ENCODE measurements at regions not wholly inside any gene's neighbourhood (a gene's known extent, or its start where the extent isn't known, plus 50 kb on each side); places are given as distances from the start of the nearest gene placed in this dataset.

DNA sequence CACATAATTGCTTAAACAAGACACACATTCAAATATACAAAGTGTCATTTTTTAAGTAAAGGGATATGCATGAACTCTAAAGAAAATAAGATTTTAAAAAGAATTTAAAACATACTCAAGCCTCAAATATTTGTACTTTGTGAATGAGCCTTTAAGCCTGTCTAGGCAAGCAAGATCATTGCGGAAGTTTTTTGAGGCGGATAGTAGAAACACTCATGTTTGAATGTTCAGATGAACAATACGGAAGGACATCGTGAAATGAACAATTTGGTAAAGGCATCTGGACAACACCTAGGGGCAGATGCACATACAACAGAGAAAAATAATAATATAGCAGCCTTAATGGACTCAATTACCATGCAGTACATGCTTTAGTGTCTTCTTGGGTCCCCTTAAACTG is 928.9 kb downstream of the TFAP2A start:
- no peaks in the 10 kb centered on the region for H3K27me3 Mint-ChIP-seq (ENCODE audit: insufficient read depth)
- H3K4me1 Mint-ChIP-seq (ENCODE audit: low read depth): no peaks in the 10 kb centered on the region
- no peaks in the 10 kb centered on the region for H3K36me3 Mint-ChIP-seq (ENCODE audit: low read depth)
- no peak overlapping the region for H3K27ac Mint-ChIP-seq
- no peak overlapping the region for H3K4me3 Mint-ChIP-seq
- no peak for DNase-seq (ENCODE audit: low spot score)
- no peaks in the 10 kb centered on the region for H3K9me3 Mint-ChIP-seq
- intact Hi-C loops (cut with micrococcal nuclease): no loop called here

DNA sequence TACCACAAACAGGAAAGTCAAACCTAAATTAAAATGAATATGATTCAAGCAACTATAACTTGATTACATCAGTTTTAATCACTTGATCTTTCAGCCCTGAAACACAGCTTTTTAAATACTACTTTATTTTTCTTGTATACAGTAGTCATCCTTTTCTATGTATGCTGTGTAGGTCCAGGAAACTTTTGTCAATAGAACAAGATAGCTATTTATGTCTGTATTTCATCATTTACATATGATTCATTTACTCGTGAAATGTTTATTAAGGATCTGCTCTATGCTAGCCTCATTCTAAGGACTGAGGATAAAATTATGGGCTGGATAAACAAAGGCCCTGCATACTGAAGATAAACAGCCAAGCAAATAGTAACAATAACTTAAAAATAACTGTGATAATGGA is 930.2 kb downstream of the TFAP2A start:
- Mint-ChIP-seq H3K4me3 (no peak overlapping the region), H3K27me3 (ENCODE audit: insufficient read depth) (no peaks in the 10 kb centered on the region), H3K9me3 (peaks cover 4% of the 10 kb centered on the region), H3K4me1 (ENCODE audit: low read depth) (no peaks in the 10 kb centered on the region), H3K36me3 (ENCODE audit: low read depth) (no peaks in the 10 kb centered on the region), H3K27ac (no peak overlapping the region)
- DNase-seq (ENCODE audit: low spot score): no peak
- intact Hi-C loops (cut with micrococcal nuclease): no loop called here

DNA sequence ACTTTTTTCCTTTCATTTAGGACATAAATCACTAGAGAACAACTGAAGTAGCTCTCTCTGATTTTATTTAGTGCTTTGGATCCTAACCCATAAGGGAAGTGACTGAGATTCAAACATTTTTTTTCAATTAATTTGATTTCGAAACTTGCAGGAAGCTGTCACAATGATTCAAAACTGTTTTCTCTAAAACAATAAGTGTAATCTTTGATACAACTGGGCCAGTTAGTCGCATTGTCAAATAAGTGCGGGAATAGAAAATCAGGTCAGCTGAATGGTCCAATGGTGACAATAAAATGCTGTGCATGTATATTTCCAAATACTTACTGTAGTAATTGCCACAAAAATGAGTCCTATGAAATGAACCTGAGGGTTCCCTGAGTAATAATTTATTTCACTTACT is 930.8 kb downstream of the TFAP2A start:
- Mint-ChIP-seq H3K27me3 (ENCODE audit: insufficient read depth) (no peaks in the 10 kb centered on the region), H3K36me3 (ENCODE audit: low read depth) (no peaks in the 10 kb centered on the region), H3K9me3 (peaks cover 4% of the 10 kb centered on the region), H3K4me3 (no peak overlapping the region), H3K27ac (no peak overlapping the region), H3K4me1 (ENCODE audit: low read depth) (no peaks in the 10 kb centered on the region)
- intact Hi-C loops (cut with micrococcal nuclease): no loop called here
- no peak for DNase-seq (ENCODE audit: low spot score)

DNA sequence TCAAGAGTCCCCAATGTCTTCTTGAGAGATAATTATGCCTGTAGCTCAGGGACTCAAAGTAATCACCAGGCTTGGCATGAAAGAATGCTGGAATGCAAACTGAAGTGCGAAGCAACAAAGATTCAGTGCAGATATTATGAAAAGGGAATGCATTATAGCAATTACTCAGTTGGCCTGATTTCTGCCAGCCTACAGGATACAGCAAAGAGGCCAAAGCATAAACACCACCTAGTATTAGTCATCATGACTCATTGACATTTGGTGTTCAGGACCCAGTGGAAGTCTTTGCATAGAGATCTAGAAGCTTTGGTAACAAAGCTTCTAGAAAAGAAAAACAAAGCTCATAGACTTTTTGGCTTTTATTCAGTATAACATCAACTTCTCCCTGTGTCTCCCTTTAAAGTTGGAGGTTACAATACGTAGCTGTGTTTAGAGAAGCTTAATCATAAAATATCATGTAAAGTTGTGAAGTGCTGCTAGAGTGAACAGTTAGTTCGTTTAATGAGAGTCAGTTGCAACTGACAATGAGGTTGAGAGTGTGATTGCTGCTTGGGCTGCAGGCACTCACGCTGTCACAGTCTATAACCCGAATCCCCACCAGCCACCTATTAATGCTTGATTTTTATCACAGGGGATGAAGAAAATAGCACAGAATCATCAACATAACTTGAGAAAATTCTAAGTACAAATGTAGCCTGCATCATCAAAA is 932.7 kb downstream of the TFAP2A start:
- Mint-ChIP-seq H3K4me1 (ENCODE audit: low read depth) (no peaks in the 10 kb centered on the region), H3K36me3 (ENCODE audit: low read depth) (no peaks in the 10 kb centered on the region), H3K27me3 (ENCODE audit: insufficient read depth) (no peaks in the 10 kb centered on the region), H3K9me3 (peaks cover 4% of the 10 kb centered on the region), H3K4me3 (no peak overlapping the region), H3K27ac (no peak overlapping the region)
- intact Hi-C loops (cut with micrococcal nuclease): no loop called here
- DNase-seq (ENCODE audit: low spot score): no peak

DNA sequence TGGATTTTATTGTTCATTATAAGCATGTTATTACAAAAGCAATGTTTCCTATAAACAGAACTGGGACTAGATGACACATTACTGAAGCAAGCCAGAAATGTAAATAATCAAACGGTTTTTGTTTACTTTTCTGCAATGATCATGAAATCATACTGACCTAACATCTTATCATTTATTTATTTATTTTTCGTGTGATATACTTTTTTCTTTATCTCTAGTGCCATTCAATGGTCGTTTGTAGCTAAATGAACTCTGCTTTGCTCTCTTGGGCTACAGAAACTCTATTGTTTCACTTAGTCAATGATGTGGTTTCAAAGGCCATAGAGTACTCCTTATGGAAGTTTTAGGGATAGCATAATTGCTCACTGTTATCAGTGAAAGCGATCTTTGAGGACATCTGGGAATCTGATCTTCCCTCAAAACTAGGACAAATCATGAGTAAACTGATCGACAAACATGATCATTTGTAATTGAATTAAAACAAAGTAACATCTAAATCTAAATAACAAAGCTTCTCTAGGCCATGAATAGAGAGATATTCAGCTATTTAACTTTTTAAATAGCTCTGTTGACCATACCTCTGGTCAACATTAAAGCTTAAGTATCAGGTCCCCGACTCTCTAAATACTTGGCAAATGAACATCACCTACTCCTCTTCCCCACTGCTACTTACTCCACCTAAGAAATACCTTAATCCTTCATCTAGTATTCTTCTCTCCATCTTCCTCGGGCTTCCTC is 933.4 kb downstream of the TFAP2A start:
- DNase-seq (ENCODE audit: low spot score): no peak
- Mint-ChIP-seq H3K4me3 (no peak overlapping the region), H3K9me3 (peaks cover 4% of the 10 kb centered on the region), H3K27ac (no peak overlapping the region), H3K36me3 (ENCODE audit: low read depth) (no peaks in the 10 kb centered on the region), H3K27me3 (ENCODE audit: insufficient read depth) (no peaks in the 10 kb centered on the region), H3K4me1 (ENCODE audit: low read depth) (no peaks in the 10 kb centered on the region)
- intact Hi-C loops (cut with micrococcal nuclease): no loop called here

DNA sequence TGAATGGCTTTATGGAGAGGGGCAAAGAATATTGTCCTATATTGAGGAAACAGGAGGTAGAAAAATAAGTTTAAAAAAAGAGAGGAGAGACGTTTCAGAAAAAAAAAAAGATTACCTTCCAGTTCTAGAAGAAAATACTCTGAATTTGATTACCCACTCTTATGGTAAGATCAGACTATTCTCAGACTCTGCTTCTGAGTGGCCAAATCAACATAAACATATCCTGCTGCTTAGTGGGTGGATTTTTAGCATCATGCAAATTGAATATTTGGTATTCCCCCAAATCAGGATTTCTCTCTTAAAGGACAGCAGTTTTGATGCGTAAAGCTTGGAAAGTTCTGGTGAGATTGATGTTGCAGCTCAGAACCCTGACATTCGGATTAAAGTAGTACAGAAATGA is 946.6 kb downstream of the TFAP2A start:
- no peaks in the 10 kb centered on the region for H3K27me3 Mint-ChIP-seq (ENCODE audit: insufficient read depth)
- H3K4me1 Mint-ChIP-seq (ENCODE audit: low read depth): no peaks in the 10 kb centered on the region
- no peaks in the 10 kb centered on the region for H3K36me3 Mint-ChIP-seq (ENCODE audit: low read depth)
- intact Hi-C loops (cut with micrococcal nuclease): no loop called here
- peaks cover 3% of the 10 kb centered on the region for H3K9me3 Mint-ChIP-seq
- no peak overlapping the region for H3K27ac Mint-ChIP-seq
- DNase-seq (ENCODE audit: low spot score): no peak
- no peak overlapping the region for H3K4me3 Mint-ChIP-seq

DNA sequence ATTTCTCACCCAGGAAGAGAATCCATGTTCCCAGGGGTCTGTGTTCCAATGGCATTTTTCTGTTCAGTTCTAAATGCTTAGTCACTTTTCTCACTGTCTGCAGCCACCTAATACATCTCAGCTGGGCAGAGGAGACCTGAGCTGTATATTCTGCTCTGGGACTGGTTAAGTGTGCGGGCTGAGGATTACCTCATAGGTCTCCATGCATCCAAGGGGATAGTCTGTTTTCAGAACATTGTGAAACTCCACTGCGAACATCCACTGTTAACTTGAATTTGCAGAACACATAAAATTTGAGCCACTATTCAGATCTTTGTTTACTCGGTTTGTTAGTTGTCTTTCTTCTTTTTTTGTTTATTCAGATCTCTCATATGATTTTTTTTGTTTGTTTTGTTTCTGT is 947.1 kb downstream of the TFAP2A start:
- Mint-ChIP-seq H3K27me3 (ENCODE audit: insufficient read depth) (no peaks in the 10 kb centered on the region), H3K27ac (no peak overlapping the region), H3K9me3 (peaks cover 3% of the 10 kb centered on the region), H3K4me1 (ENCODE audit: low read depth) (no peaks in the 10 kb centered on the region), H3K36me3 (ENCODE audit: low read depth) (no peaks in the 10 kb centered on the region), H3K4me3 (no peak overlapping the region)
- DNase-seq (ENCODE audit: low spot score): no peak
- intact Hi-C loops (cut with micrococcal nuclease): no loop called here

DNA sequence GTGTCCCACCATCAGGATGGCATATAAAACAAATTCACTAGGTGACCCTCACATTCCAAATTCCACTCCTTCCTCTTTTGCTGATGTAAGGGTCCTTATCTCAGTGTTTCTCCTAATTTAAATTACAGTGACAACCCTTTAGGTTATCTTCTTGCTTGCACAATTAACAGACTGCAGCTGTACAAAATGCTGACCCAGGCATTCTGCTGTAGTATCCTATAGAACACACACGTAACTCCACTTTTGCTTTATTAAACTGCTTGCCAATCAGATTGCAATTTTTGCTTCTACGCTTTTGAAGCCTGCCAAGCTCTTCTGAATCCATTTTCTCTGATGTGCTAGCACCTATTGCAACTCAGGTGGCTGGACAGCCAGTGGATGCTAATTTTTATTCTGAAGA is 950.3 kb downstream of the TFAP2A start:
- no peak for DNase-seq (ENCODE audit: low spot score)
- no peaks in the 10 kb centered on the region for H3K4me1 Mint-ChIP-seq (ENCODE audit: low read depth)
- H3K36me3 Mint-ChIP-seq (ENCODE audit: low read depth): no peaks in the 10 kb centered on the region
- H3K9me3 Mint-ChIP-seq: peaks cover 3% of the 10 kb centered on the region
- no peak overlapping the region for H3K4me3 Mint-ChIP-seq
- intact Hi-C loops (cut with micrococcal nuclease): no loop called here
- no peak overlapping the region for H3K27ac Mint-ChIP-seq
- no peaks in the 10 kb centered on the region for H3K27me3 Mint-ChIP-seq (ENCODE audit: insufficient read depth)

DNA sequence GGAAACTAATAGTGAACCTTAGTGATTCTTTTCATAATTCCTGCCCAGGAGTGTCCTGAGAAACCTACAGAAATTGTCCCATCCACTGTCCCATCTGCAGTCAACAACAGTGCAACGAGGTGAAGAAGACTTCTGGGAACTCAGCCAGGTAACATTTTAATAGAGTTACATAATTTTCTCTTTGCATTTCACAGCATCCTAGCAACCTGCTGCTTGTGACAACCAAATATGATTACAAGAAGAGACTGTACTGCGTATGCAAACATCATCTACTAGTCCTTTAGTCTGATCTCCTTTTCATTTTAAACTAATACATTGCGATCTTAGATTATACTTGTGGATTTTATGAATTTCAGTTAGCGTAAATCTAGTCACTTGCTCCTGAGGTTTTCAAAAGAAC is 951.6 kb downstream of the TFAP2A start:
- no peak overlapping the region for H3K27ac Mint-ChIP-seq
- no peaks in the 10 kb centered on the region for H3K4me1 Mint-ChIP-seq (ENCODE audit: low read depth)
- intact Hi-C loops (cut with micrococcal nuclease): no loop called here
- peaks cover 3% of the 10 kb centered on the region for H3K9me3 Mint-ChIP-seq
- H3K36me3 Mint-ChIP-seq (ENCODE audit: low read depth): no peaks in the 10 kb centered on the region
- DNase-seq (ENCODE audit: low spot score): no peak
- H3K27me3 Mint-ChIP-seq (ENCODE audit: insufficient read depth): no peaks in the 10 kb centered on the region
- no peak overlapping the region for H3K4me3 Mint-ChIP-seq

DNA sequence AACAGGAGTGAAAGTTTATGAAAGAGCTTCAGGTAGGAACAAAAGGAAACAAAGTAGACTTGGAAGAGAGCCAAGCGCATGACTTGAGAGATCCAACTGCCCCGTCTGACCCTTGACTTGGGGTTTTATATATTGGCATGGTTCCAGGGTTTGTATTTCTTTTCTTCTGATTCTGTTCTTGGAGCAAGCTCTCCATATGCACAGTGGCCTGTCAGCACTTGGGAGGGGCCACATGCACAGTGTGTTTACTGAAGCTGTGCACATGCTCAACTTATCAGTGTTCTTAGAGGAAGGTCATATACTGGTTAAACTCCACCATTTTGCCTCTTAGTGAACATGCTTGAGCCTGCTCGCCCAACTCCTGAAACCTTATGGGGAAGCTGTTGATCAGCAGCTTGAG is 953.7 kb downstream of the TFAP2A start:
- no peak overlapping the region for H3K4me3 Mint-ChIP-seq
- H3K36me3 Mint-ChIP-seq (ENCODE audit: low read depth): no peaks in the 10 kb centered on the region
- intact Hi-C loops (cut with micrococcal nuclease): no loop called here

DNA sequence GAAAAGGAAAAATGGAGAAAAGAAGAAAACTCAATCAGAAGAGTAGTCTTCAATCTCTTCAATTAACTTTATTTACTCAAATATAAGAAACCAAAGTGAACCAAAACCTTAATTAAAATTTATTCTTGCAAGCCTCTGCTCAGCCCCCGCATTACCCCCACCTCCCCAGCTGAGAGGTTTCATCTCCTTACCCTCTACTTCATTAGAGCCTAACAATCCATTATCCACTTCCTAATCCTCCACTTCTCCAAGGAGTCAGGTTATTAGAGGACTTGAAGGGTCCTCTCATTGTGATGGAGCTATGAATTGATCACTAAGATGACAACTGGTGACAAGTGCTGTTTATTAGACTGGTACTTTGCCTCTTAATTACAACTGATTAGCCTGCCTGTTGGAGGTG is 956.5 kb downstream of the TFAP2A start:
- Mint-ChIP-seq H3K27me3 (ENCODE audit: insufficient read depth) (no peaks in the 10 kb centered on the region), H3K27ac (no peak overlapping the region), H3K9me3 (no peaks in the 10 kb centered on the region), H3K36me3 (ENCODE audit: low read depth) (no peaks in the 10 kb centered on the region), H3K4me1 (ENCODE audit: low read depth) (no peaks in the 10 kb centered on the region), H3K4me3 (no peak overlapping the region)
- intact Hi-C loops (cut with micrococcal nuclease): no loop called here
- DNase-seq (ENCODE audit: low spot score): no peak

More for the DNA sequence above, 953.7 kb downstream of the TFAP2A start:
- Mint-ChIP-seq H3K27ac (no peak overlapping the region), H3K4me1 (ENCODE audit: low read depth) (no peaks in the 10 kb centered on the region), H3K27me3 (ENCODE audit: insufficient read depth) (no peaks in the 10 kb centered on the region), H3K9me3 (no peaks in the 10 kb centered on the region)
- DNase-seq (ENCODE audit: low spot score): no peak

DNA sequence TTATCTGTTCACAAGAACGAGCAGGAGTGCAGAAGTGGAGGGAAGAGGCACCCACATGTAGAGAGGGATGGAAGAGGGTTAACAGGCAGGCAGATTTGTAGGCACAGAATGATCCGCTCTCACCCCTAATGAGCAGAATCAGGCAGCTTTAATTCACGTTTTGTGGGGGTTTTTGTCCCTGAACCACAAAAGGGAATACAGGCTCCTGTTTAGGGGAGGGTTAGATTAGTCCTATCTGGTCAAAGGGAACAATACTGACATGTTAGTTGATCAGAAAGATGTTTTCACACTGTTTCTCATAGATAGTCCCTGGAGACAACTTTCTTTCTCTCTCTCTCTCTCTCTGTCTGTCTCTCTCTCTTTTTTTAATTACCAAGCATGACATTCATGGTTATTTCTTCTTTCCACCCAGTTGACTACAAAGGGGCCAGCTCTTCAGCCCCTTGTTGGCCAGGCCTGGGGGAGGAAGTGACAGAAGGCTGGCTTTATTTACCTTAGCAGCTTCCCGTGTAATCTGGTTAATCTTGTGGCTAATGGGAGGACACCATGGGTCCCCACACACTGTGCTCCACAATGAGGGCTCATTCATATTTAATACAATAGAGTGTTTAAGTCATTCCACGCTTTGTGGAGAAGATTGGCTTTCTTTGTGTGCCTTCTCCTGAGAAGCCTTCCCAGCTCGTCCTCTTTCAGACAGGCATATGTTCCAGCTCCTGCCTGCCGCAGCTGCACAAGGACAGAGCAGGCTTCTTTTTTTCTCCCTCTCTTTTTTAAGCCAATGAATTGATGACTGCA is 958.8 kb downstream of the TFAP2A start:
- H3K27ac Mint-ChIP-seq: no peak overlapping the region
- intact Hi-C loops (cut with micrococcal nuclease): no loop called here

DNA sequence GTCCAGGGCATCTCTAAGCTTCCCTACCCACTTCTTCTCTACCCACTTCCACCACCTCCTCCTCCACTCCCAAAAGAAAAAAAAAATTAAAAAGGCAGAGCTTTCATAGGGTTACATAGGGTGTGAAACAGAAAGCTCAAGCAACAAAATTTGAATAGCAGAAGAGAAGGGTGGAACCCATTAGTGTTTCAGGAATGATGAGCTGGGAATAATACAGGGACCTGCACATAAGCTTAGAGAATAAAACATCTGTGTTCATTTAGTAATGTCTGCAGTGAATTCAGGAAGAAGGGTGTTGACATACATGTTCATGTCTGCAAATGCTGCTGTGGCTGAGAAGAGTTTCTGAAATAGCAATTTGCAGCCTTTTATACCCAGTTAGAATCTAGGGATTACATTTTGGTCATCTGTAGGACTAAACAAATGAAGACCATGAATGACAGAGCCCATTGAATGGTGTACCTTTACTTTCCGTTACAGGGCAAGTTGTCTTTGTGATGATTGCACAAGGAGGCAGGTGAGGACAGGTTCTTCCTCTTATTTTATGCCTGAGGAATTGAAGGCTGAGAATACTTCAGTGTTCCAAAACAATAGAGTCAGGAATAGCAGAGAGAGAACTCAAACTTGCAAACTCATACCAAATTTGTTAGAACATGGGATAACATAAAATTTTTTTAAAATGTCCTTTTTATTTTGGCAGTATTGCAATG is 975.1 kb downstream of the TFAP2A start:
- H3K27ac Mint-ChIP-seq: no peak overlapping the region
- H3K9me3 Mint-ChIP-seq: peaks cover 14% of the 10 kb centered on the region
- no peak for DNase-seq (ENCODE audit: low spot score)
- no peak overlapping the region for H3K4me3 Mint-ChIP-seq
- no peaks in the 10 kb centered on the region for H3K27me3 Mint-ChIP-seq (ENCODE audit: insufficient read depth)
- H3K4me1 Mint-ChIP-seq (ENCODE audit: low read depth): no peaks in the 10 kb centered on the region
- no peaks in the 10 kb centered on the region for H3K36me3 Mint-ChIP-seq (ENCODE audit: low read depth)
- intact Hi-C loops (cut with micrococcal nuclease): no loop called here

More for the DNA sequence above, 958.8 kb downstream of the TFAP2A start:
- Mint-ChIP-seq H3K9me3 (no peaks in the 10 kb centered on the region), H3K4me3 (no peak overlapping the region), H3K4me1 (ENCODE audit: low read depth) (no peaks in the 10 kb centered on the region), H3K36me3 (ENCODE audit: low read depth) (no peaks in the 10 kb centered on the region), H3K27me3 (ENCODE audit: insufficient read depth) (no peaks in the 10 kb centered on the region)
- DNase-seq (ENCODE audit: low spot score): no peak
